IMR-90 (cell line): ENCODE measurements at regions not wholly inside any gene's neighbourhood (a gene's known extent, or its start where the extent isn't known, plus 50 kb on each side); places are given as distances from the start of the nearest gene placed in this dataset.

Experiments
- ATAC-seq: fragments of 200-7000 bp; cut with Tn5 transposase; 2 replicates; pipeline ENCODE4 v1.9.1; 2020; ENCODE audit warnings: low read depth, mild to moderate bottlenecking, moderate library complexity
- BruUV-seq: library from RNA; stranded (reverse); fragments of 400-500 nt; replicated peaks from 2 replicates; lab custom pipeline; 2021; lab: Mats Ljungman, UMichigan
- CTCF ChIA-PET: fragments of 300-600 bp; formaldehyde crosslinking; extraction: SDS; loops from one replicate; lab custom pipeline; 2021; ENCODE audit warnings: antibody characterized with exemption; lab: Yijun Ruan, JAX
- POLR2A ChIA-PET: fragments of 300-600 bp; sonication (Branson Sonifier 250); formaldehyde crosslinking; loops from one replicate; lab custom pipeline; 2022; ENCODE audit warnings: antibody characterized with exemption; ENCODE audit not compliant: unreplicated experiment; lab: Charles Lee
- DNase-seq: peaks from one replicate; pipeline ENCODE4 v3.0.0; 2013
- H2AFZ ChIP-seq: replicated peaks from 2 replicates; pipeline ENCODE3; 2013; ENCODE audit warnings: low read length, mild to moderate bottlenecking; ENCODE audit not compliant: poor library complexity
- H2AK5ac ChIP-seq: 2 replicates; pipeline ENCODE4 v1.6.1; 2013; ENCODE audit warnings: low read depth, low read length, inconsistent platforms
- H2AK9ac ChIP-seq: replicated peaks from 2 replicates; pipeline ENCODE3; 2013; ENCODE audit warnings: mild to moderate bottlenecking, low read depth, low read length, moderate library complexity; ENCODE audit not compliant: poor library complexity
- H2BK120ac ChIP-seq: 2 replicates; pipeline ENCODE4 v1.6.1; 2013; ENCODE audit warnings: low read depth, low read length, inconsistent platforms
- H2BK15ac ChIP-seq: 3 replicates; pipeline ENCODE4 v1.6.1; 2013; ENCODE audit warnings: low read depth, low read length, inconsistent platforms
- H2BK20ac ChIP-seq: 2 replicates; pipeline ENCODE4 v1.6.1; 2013; ENCODE audit warnings: low read depth, mild to moderate bottlenecking, inconsistent platforms, low read length, moderate library complexity
- H2BK5ac ChIP-seq: 2 replicates; pipeline ENCODE4 v1.6.1; 2013; ENCODE audit warnings: mild to moderate bottlenecking, low read depth, low read length, inconsistent platforms; ENCODE audit not compliant: poor library complexity, severe bottlenecking
- H3K14ac ChIP-seq: replicated peaks from 2 replicates; pipeline ENCODE4 v1.6.1; 2013; ENCODE audit warnings: low read depth, low read length, inconsistent platforms
- H3K18ac ChIP-seq: 2 replicates; pipeline ENCODE4 v1.6.1; 2013; ENCODE audit warnings: low read depth, low read length, control low read depth
- H3K23ac ChIP-seq: 2 replicates; pipeline ENCODE4 v1.6.1; 2013; ENCODE audit warnings: low read depth, low read length, inconsistent platforms
- H3K27ac ChIP-seq: 2 replicates; pipeline ENCODE4 v1.5.1; 2013; ENCODE audit warnings: mild to moderate bottlenecking, control low read depth, low read length; ENCODE audit not compliant: insufficient read depth
- H3K27me3 ChIP-seq: 2 replicates; pipeline ENCODE4 v1.6.1; 2013; ENCODE audit warnings: low read length; ENCODE audit not compliant: control insufficient read depth, insufficient read depth
- H3K36me3 ChIP-seq: 2 replicates; pipeline ENCODE4 v1.6.1; 2013; ENCODE audit warnings: low read length, mixed read lengths; ENCODE audit not compliant: control insufficient read depth, insufficient read depth
- H3K4ac ChIP-seq: 2 replicates; pipeline ENCODE4 v1.6.1; 2013; ENCODE audit warnings: low read depth, low read length, inconsistent platforms
- H3K4me1 ChIP-seq: 2 replicates; pipeline ENCODE4 v1.6.1; 2013; ENCODE audit warnings: low read length, mixed read lengths; ENCODE audit not compliant: control insufficient read depth, insufficient read depth
- H3K4me2 ChIP-seq: 2 replicates; pipeline ENCODE4 v1.6.1; 2013; ENCODE audit warnings: low read depth, mild to moderate bottlenecking, control low read depth, low read length, moderate library complexity
- H3K4me3 ChIP-seq: 2 replicates; pipeline ENCODE4 v1.5.1; 2013; ENCODE audit warnings: low read depth, mild to moderate bottlenecking, control low read depth, low read length, moderate library complexity; ENCODE audit not compliant: insufficient read depth
- H3K56ac ChIP-seq: 2 replicates; pipeline ENCODE4 v1.6.1; 2013; ENCODE audit warnings: low read length, inconsistent platforms; ENCODE audit not compliant: insufficient read depth; ENCODE audit errors: extremely low read depth
- H3K79me1 ChIP-seq, 2 experiments: 2 replicates each; pipeline ENCODE4 v1.6.1; 2013; ENCODE audit warnings: low read length in 2 of 2, inconsistent platforms in 1 of 2, low read depth in 1 of 2
- H3K9ac ChIP-seq: 2 replicates; pipeline ENCODE4 v1.6.1; 2013; ENCODE audit warnings: low read depth, low read length, control low read depth
- H3K9me1 ChIP-seq: 2 replicates; pipeline ENCODE4 v1.6.1; 2013; ENCODE audit warnings: low read length, inconsistent platforms; ENCODE audit not compliant: insufficient read depth
- H3K9me3 ChIP-seq: 2 replicates; pipeline ENCODE4 v1.6.1; 2013; ENCODE audit warnings: low read length; ENCODE audit not compliant: control insufficient read depth, insufficient read depth
- H4K20me1 ChIP-seq: 2 replicates; pipeline ENCODE4 v1.6.1; 2013; ENCODE audit warnings: low read length, inconsistent platforms; ENCODE audit not compliant: insufficient read depth
- H4K5ac ChIP-seq: 2 replicates; pipeline ENCODE4 v1.6.1; 2013; ENCODE audit warnings: mild to moderate bottlenecking, low read depth, low read length, control low read depth
- H4K8ac ChIP-seq, 2 experiments: 2 replicates each; pipeline ENCODE4 v1.6.1; 2013; ENCODE audit warnings: low read depth in 2 of 2, low read length in 2 of 2, control low read depth in 1 of 2, inconsistent platforms in 1 of 2
- H4K91ac ChIP-seq: 2 replicates; pipeline ENCODE4 v1.6.1; 2013; ENCODE audit warnings: low read depth, low read length, inconsistent platforms; ENCODE audit not compliant: insufficient read depth
- BHLHE40 ChIP-seq: fragments of 150-350 bp; IDR thresholded peaks from 2 replicates; pipeline ENCODE4 v1.6.1; 2016; ENCODE audit warnings: mild to moderate bottlenecking, low read depth, low read length
- CEBPB ChIP-seq: IDR thresholded peaks from 2 replicates; pipeline ENCODE4 v1.6.1; 2012; ENCODE audit warnings: low read depth, low read length, improper control_type of control experiment
- CHD1 ChIP-seq: IDR thresholded peaks from 2 replicates; pipeline ENCODE4 v1.6.1; 2012; ENCODE audit warnings: low read depth, low read length, improper control_type of control experiment
- FOS ChIP-seq: fragments of 150-350 bp; IDR thresholded peaks from 2 replicates; pipeline ENCODE4 v1.6.1; 2016; ENCODE audit warnings: low read depth, low read length
- MAFK ChIP-seq: IDR thresholded peaks from 2 replicates; pipeline ENCODE4 v1.6.1; 2012; ENCODE audit warnings: low read depth, low read length, improper control_type of control experiment
- MAZ ChIP-seq: IDR thresholded peaks from 2 replicates; pipeline ENCODE4 v1.6.1; 2012; ENCODE audit warnings: low read depth, mild to moderate bottlenecking, low read length, improper control_type of control experiment, moderate library complexity, borderline replicate concordance
- MXI1 ChIP-seq: IDR thresholded peaks from 2 replicates; pipeline ENCODE4 v1.6.1; 2012; ENCODE audit warnings: low read depth, mild to moderate bottlenecking, low read length, moderate library complexity, borderline replicate concordance
- NFE2L2 ChIP-seq: fragments of 150-350 bp; IDR thresholded peaks from 2 replicates; pipeline ENCODE4 v1.6.1; 2016; ENCODE audit warnings: low read depth, mild to moderate bottlenecking, low read length
- POLR2A ChIP-seq: IDR thresholded peaks from 2 replicates; pipeline ENCODE4 v1.6.1; 2012; ENCODE audit warnings: mild to moderate bottlenecking, low read depth, low read length
- RAD21 ChIP-seq: IDR thresholded peaks from 2 replicates; pipeline ENCODE4 v1.6.1; 2012; ENCODE audit warnings: low read length, improper control_type of control experiment
- RCOR1 ChIP-seq: IDR thresholded peaks from 2 replicates; pipeline ENCODE4 v1.6.1; 2012; ENCODE audit warnings: mild to moderate bottlenecking, low read length, improper control_type of control experiment; ENCODE audit not compliant: insufficient replicate concordance
- RFX5 ChIP-seq: IDR thresholded peaks from 2 replicates; pipeline ENCODE4 v1.8.0; 2012; ENCODE audit warnings: low read depth, mild to moderate bottlenecking, low read length, moderate library complexity
- SMC3 ChIP-seq: fragments of 150-350 bp; IDR thresholded peaks from 2 replicates; pipeline ENCODE4 v1.6.1; 2016; ENCODE audit warnings: low read depth, mild to moderate bottlenecking, antibody characterized with exemption, low read length, moderate library complexity
- WGBS, 2 experiments: methylation state at CpG; one replicate each; pipeline versions ENCODE4 v1.1.5 to v1.1.7; 2013; ENCODE audit warnings: missing lambda C conversion rate in 2 of 2; ENCODE audit not compliant: insufficient read length in 1 of 2; ENCODE audit errors: extremely low coverage in 2 of 2; 5-methylcytosine and 5-hydroxymethylcytosine counted together
- dilution Hi-C: fragments of 300-500 bp; cut with HindIII; formaldehyde crosslinking; loops from one replicate; pipeline ENCODE4 v1.14.3; 2018; ENCODE audit warnings: low sequenced_read_pairs; ENCODE audit not compliant: unreplicated experiment
- in situ Hi-C: fragments of 300-500 bp; cut with MboI; formaldehyde crosslinking; loops from 3 replicates; pipeline ENCODE4 v1.14.3; 2019; ENCODE audit warnings: low sequenced_read_pairs, inconsistent platforms, mixed read lengths
- intact Hi-C: fragments of 100-400 bp; cut with micrococcal nuclease; formaldehyde crosslinking; loops from 2 replicates; pipeline ENCODE4 v1.10.0; 2022
- TF ChIP-seq, protein P1 (sequence below): fragments of 150-350 bp; IDR thresholded peaks from 2 replicates; pipeline ENCODE4 v1.6.1; 2017; ENCODE audit warnings: mild to moderate bottlenecking, antibody characterized with exemption, low read length, low read depth
- TF ChIP-seq, protein P2 (sequence below): fragments of 150-350 bp; IDR thresholded peaks from 2 replicates; pipeline ENCODE4 v1.6.1; 2016; ENCODE audit warnings: low read depth, mild to moderate bottlenecking, low read length, moderate library complexity, borderline replicate concordance
- TF ChIP-seq, protein P3 (sequence below): conservative IDR thresholded peaks from 2 replicates; pipeline ENCODE4 v1.5.1; 2012; ENCODE audit warnings: mild to moderate bottlenecking, low read depth, low read length, improper control_type of control experiment

DNA sequence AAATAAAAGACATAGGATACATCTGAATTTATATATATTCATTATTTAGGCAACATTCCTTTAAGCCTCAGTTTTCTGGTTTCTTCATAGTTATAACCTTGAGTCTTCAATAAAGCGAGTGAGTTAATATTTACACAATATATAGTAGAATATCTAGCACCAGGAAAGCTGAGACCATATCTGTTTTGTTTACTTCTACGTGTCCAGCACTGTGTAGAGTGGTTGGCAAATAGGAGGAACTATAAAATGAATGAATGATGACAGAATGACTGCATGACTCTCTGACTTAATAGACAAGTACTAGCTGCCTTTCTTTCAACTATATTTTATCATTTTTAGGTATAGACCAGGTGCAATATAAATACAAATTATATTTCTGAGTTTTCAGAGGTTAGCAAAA, 197.8 kb upstream of the RBMS3 start:
- ATAC-seq (no peak), DNase-seq (no peak)
- H4K20me1 ChIP-seq: no peaks in the 10 kb centered on the region
- no peak overlapping the region for H3K14ac ChIP-seq
- no peak overlapping the region for H3K18ac ChIP-seq
- in situ Hi-C loops (no loop called here), intact Hi-C loops (no loop called here), dilution Hi-C loops (no loop called here)
- no peak overlapping the region for H3K27ac ChIP-seq
- H3K4ac ChIP-seq: no peak overlapping the region
- H3K4me1 ChIP-seq: no peaks in the 10 kb centered on the region
- TF ChIP-seq CHD1 (no peak), MXI1 (no peak), SMC3 (no peak), CEBPB (no peak), MAFK (no peak), RFX5 (no peak), NFE2L2 (no peak), FOS (no peak), BHLHE40 (no peak), RCOR1 (no peak), MAZ (no peak), POLR2A (no peak), RAD21 (no peak)
- TF ChIP-seq, protein P1, sequence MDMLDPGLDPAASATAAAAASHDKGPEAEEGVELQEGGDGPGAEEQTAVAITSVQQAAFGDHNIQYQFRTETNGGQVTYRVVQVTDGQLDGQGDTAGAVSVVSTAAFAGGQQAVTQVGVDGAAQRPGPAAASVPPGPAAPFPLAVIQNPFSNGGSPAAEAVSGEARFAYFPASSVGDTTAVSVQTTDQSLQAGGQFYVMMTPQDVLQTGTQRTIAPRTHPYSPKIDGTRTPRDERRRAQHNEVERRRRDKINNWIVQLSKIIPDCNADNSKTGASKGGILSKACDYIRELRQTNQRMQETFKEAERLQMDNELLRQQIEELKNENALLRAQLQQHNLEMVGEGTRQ: no peak
- TF ChIP-seq, protein P2, sequence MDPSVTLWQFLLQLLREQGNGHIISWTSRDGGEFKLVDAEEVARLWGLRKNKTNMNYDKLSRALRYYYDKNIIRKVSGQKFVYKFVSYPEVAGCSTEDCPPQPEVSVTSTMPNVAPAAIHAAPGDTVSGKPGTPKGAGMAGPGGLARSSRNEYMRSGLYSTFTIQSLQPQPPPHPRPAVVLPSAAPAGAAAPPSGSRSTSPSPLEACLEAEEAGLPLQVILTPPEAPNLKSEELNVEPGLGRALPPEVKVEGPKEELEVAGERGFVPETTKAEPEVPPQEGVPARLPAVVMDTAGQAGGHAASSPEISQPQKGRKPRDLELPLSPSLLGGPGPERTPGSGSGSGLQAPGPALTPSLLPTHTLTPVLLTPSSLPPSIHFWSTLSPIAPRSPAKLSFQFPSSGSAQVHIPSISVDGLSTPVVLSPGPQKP: no peak
- TF ChIP-seq, protein P3, sequence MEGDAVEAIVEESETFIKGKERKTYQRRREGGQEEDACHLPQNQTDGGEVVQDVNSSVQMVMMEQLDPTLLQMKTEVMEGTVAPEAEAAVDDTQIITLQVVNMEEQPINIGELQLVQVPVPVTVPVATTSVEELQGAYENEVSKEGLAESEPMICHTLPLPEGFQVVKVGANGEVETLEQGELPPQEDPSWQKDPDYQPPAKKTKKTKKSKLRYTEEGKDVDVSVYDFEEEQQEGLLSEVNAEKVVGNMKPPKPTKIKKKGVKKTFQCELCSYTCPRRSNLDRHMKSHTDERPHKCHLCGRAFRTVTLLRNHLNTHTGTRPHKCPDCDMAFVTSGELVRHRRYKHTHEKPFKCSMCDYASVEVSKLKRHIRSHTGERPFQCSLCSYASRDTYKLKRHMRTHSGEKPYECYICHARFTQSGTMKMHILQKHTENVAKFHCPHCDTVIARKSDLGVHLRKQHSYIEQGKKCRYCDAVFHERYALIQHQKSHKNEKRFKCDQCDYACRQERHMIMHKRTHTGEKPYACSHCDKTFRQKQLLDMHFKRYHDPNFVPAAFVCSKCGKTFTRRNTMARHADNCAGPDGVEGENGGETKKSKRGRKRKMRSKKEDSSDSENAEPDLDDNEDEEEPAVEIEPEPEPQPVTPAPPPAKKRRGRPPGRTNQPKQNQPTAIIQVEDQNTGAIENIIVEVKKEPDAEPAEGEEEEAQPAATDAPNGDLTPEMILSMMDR: no peak
- H4K5ac ChIP-seq: no peak overlapping the region
- no peak overlapping the region for H3K9ac ChIP-seq
- H3K9me1 ChIP-seq: no peaks in the 10 kb centered on the region
- H3K36me3 ChIP-seq: no peaks in the 10 kb centered on the region
- no peak overlapping the region for H3K4me3 ChIP-seq
- BruUV-seq: no TSS peak
- H3K23ac ChIP-seq: no peak overlapping the region
- no peak overlapping the region for H3K56ac ChIP-seq
- no CpG with 5 or more reads among the region's 2 CpGs for WGBS, 2 experiments
- ChIA-PET CTCF (no interaction called here), POLR2A (no interaction called here)
- no peak overlapping the region for H2BK120ac ChIP-seq
- peaks cover 2% of the 10 kb centered on the region; the same call in 1 of the 2 replicates for H3K9me3 ChIP-seq
- no peak overlapping the region for H2BK20ac ChIP-seq
- H3K79me1 ChIP-seq: no peaks in the 10 kb centered on the region
- no peaks in the 10 kb centered on the region for H3K27me3 ChIP-seq
- H3K4me2 ChIP-seq: no peak overlapping the region
- no peak overlapping the region for H2BK5ac ChIP-seq
- H2AK9ac ChIP-seq: no peak overlapping the region
- H2BK15ac ChIP-seq: no peak overlapping the region
- H2AK5ac ChIP-seq: no peak overlapping the region
- H4K8ac ChIP-seq: no peak overlapping the region
- H2AFZ ChIP-seq: no peak overlapping the region
- H4K91ac ChIP-seq: no peak overlapping the region
